ENCODE measurements at regions not wholly inside any gene's neighbourhood (a gene's known extent, or its start where the extent isn't known, plus 50 kb on each side); places are given as distances from the start of the nearest gene placed in this dataset.

DNA sequence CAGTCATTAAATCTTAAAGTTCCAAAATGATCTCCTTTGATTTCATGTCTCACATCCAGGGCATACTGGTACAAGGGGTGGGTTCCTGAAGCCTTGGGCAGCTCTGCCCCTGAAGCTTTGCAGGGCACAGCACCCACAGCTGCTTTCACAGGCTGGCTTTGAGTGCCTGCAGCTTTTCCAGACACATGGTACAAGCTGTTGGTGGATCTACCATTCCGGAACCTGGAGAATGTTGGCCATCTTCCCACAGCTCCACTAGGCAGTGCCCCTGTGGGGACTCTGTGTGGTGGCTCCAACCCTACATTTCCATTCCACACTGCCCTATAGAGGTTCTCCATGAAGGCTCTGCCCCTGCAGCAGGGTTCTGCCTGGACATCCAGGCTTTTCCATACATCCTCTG, 211.1 kb upstream of the THBS1 start:
- no peak for DNase-seq

DNA sequence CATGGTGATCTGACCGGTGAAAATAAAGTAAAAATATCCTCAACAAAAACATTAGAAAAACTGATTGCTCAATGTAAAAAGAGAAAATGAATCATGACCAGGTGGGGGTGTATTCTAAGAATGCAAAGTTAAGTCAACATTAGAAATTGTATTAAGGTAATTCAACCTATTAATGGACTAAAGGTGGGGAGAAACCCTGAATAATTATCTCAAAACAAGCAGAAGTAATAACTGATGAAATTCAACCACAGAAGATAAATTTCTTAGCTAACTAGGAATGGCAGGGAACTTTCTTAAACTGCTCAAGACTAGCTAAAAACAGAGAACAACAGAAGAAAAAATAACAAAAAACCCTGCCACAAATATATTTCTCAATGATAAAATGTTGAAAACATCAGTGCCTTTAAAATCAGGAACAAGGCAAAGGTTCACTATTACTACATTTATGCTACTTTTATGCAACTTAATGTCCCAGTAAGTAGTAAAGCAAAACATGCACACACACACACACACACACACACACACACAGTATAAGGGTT, 204.4 kb upstream of the THBS1 start:
- DNase-seq = no peak

DNA sequence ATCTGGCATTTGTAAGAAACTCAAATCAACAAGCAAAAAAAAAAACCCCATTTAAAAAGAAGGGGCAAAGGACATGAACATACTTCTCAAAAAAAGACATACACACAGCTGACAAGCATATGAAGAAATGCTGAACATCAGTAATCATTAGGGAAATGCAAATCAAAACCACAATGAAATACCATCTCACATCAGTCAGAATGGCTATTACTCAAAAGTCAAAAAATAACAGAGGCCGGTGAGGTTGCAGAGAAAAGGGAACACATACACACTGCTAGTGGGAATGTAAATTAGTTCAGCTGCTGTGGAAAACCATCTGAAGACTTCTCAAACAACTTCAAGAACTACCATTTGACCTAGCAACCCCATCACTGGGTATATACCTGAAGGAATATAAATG, 199.4 kb upstream of the THBS1 start:
- DNase-seq = no peak

DNA sequence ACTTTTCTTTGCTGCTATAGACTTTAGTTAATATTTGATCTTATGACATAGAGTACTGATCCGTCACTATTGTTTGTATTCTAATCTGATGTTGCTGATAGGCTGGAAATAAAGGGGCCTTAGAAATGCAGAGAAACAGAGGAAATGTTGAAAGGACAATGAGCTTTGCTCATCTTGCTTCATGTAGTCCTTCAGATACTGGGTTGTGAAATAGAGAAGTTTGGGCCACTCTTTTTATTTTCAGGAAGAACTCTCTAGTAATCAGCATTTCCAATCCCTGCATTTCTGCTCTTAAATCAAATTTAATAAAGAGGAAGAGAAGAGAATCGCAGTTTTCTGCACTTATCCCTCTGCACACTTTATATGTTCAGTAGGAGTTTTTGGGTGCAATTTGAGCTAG, 192.8 kb upstream of the THBS1 start:
- DNase-seq = no peak

DNA sequence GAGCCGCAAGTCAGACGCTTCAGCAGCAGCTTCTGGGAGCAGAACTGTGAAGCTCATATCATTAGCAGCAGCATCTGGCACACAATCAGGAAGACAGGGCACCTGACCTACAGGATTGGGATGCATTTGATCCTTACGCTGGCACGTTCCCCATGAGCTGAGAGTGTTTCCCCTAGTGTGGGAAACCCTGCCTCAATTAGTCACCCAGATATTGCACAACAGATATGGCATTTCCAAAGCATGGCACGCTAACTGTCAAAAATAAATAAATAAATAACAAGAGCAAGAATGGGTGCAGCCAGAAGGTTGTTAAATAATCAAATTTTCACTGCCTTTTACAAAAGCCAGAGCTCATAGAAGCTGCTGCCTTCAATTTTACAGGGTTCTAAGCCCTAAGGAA, 189.6 kb upstream of the THBS1 start:
- DNase-seq = no peak

DNA sequence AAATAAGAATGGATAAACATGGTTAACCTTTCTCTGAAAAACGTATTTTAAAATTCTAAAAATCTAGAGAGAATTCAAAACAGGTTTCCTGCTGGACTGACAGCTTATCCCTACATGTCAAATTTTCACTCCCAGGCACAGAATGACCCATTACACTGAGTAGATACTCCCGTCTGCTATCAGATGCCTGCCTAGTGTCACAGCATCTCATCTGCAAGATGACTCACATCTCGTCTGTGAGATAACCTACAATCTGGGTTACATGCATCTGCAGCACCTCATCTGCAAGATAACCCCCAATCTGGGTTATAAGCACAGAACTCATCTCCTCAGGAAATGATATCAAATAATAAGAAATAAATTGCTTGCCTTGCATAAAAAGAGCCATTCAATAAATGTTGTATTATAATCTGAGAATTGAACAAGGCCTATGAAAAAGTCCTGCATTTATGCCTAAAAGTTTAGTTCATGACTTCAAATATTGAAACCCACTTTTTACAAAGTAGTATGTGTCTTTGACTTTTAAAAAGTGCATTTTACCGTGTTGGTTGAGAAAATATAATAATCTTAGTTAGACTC, 188.3 kb upstream of the THBS1 start:
- DNase-seq = no peak

DNA sequence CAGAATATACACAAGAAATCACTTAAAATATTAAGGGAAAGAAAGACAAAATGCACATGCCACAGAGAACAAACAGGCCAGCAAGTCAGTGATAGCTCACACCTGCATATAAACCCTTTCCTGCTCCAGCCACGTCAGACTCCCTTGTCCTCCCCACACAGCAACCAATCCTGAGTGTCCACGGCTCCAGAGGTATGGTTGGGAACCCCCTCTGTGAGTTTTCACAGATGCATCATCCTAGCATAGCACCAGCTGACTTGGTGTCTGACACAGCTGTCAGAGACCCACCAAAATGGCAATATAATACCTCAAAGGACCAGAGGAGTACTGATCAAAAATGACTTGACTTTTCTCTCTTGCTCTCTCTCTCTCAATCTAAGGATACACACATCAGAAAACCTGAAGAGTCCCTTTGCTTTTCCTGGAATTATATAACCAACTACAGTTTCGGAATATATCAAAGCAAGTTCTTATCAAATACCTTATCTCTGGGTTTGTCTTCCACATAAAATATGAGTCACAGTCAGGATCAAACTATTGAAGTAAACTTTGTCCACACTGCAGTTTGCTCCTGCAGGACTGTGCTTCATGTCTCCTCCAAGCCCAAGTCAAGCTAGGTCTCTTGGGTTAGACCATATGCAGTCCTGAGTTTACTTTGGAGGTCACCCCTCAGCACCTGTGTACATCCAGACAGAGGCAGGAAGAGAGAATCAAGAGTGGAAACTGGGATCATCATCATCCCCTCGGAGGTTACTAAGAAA, 187.1 kb upstream of the THBS1 start:
- DNase-seq = no peak

DNA sequence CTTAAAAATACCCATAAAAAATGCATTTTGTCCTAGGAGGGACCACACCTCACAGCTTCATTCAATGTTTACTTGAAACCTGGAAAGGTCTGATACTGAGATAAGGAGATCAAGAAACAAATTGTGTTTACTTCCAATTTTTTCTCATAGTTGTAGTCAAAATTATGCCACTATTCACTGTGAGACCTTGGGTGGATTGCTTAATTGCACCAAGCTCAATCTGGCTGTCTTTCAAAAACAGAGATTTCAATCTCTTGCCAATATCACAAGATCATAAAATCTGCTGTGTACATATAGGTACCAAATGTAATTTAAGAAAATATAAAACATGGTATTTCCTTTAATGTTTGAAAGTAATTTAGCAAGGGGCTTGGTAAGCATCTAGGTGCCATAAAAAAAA, 186.4 kb upstream of the THBS1 start:
- no peak for DNase-seq

DNA sequence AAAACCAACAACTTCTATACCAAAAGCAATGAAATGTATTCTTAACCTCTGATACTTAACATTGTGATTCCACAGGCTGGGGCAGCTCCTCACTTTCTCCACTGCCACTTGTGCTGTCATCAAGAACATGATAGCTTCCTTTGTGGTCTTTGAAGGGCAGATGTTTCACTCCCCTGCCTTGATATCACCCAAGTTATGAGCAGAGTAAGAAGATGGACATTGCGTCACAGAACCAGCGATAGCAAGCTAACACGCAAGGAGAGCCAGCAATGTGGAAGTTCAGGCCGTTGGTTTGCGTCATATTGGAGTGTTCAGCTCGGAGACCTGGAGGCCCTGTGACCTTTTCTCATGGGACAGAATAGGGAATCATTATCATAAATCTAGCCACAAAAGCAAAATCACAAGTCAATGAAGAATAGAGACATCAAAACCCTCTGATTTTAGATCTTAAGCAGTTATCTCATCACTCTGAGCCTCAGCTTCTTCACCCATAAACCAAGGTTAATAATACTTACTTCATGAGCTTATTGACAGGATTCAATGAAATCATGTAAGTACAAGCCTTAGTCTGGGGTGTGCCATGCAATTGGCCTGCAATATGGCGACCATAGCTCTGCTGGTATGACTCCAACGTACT, 183.8 kb upstream of the THBS1 start:
- no peak for DNase-seq

DNA sequence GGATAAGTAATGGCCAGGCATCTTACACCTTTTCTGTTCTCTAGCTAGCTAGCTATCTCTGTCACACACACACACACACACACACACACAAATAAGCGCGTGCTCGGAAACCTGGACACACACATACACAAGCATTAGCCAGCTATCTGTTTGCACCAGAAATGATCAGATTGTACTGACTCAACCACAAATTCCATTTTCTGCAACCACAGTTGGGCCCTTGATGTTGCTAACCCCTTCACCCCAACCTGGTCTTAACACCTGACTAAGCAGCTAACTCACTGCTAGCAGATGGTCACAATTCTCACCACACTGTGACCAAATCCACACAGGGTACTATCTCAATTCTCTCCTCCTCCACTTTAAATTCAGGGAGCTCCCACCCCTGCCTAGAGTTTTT, 183.0 kb upstream of the THBS1 start:
- no peak for DNase-seq

DNA sequence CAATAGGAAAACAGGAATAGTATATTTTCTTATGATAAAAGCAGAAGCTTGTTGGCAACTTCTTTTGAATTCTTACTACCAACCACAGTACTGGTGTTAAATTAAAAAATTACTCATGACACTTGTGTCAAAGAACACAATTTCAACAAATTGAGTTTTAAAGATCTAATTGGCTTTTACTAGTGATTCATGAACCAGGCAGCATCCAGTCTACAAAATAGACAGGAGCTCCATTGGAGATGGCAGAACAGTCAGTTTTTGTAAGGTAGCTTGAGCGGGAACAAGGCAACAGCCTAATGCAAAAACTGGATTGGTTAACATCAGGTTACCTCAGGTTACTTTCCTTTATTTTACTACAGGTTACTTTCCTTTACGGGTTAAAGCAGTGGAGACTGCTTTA, 181.3 kb upstream of the THBS1 start:
- DNase-seq = no peak

DNA sequence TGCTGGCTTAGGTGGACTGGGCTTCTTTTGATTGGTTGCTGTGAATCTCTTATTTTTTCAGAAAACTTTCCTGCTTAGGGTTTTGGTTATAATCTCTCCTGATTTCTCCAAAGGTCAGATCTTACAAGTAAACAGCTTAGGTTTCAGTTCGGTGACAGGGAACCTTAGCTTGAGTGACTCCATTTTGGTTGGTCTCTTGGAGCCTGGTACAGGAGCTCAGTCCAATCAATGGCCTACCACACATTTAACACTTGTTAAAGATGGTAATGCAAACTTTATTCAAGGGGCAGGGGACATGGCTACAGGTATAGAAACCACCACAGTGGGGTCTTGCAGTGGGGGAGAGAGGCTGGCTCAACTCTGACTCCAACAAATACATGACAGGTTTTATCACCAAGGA, 180.9 kb upstream of the THBS1 start:
- no peak for DNase-seq

DNA sequence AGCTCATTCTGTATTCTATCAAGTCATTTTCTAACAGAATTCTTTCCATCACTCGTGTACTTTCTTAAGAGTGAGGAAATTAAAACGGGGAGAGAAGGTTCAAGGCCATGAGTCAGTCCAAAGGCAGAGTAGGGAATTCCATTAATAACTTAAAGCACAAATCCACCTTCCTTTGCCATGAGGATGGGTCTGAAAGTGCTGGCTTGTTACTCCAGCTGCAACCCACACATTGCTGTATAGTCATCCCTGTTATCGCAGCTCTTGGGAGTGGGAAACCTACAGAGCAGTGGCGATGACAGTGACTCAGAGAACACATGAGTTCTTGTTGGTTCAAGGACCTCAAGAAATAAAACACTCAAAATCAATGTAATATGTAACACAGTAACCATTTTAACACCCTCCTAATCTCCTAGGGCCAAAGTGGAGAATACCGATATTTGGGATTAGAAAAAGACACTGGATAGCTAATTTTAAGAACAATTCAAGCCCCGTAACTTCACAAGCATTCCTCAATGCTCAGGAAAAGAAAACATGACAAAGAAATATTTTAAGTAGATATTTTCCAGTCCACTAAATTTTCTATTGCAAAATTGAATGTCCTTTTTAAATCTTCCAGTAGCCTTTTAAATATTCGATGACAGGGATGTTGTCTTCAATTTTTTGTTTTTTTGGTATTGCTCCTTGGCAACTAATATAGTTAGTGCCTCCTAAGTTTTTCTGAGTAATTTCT, 179.9 kb upstream of the THBS1 start:
- no peak for DNase-seq

DNA sequence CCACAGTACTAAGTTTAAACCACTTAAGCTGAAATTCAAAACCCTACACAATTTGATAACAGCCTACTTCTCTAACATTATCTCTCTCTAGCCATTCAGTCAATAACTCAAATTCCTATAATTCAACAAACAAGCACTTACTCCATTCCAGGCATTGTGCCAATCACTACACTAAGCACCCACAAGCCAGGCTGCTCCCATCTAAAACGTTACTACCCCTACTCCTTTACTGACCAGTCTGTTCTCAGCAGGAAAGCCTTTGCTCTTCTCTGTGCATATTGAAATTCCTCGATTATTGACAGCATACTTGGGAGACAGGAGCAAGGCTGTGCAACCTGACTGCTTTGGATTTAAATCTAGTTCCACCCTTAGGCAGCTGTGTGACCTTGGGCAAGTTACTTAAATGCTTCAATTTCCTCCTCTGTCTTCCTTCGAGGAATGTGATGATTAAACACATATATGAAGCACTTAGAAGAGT, 177.2 kb upstream of the THBS1 start:
- no peak for DNase-seq

DNA sequence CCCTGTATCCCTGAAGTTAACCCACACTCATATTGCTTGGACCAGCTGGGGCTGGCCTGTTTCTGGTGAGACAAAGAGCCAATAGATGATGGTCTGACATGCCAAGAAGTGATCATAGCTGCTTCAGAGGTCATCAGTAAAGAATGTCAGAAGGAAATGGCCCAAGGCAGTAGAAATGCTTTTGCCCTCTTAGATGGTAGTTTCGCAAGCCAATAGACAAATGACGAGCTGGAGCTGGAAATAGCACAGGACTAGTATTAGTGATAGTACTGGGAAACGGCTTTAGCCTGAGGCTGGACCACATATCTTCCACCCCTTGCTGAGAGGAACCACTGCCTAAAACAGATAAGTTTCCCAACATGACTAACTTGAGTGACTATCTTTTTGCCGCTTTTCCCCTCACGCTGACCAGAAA, 176.1 kb upstream of the THBS1 start:
- DNase-seq = no peak

DNA sequence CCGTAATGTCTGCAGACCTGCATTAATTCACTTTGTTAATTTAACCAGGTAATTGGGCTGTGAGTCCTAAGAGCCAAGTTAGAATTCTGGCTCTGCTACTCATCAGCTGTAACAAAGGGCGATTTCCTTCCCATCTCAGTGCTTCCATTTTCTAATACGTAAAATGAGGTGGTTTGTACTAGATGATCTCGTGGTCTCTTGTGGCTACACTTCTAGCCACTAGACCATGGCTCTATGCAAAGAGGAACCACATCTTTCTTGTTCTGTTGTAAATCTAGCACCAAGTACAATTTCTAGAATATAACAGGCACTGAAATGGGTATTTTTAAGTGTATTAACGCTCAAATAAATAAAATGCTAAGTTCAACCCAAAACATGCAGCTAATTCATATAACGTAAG, 174.4 kb upstream of the THBS1 start:
- no peak for DNase-seq

DNA sequence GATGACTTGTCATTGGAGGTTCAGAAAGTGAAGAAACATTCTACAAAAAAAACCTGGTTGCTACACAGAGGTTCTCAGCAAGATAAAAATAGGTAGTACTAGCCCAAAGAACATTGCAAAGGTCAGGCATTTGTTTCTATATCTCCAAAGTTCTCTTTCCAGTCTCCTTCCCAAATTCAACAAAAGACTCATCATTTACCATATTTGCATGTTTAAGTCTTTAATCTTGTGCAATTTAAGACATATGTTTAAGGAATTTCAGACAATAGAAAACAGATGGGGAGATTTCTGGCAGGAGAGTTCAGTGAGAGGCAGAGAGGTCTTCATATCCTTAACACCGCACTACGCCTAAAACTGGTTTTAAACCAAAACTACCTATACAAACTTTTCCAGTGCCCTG, 173.8 kb upstream of the THBS1 start:
- no peak for DNase-seq

DNA sequence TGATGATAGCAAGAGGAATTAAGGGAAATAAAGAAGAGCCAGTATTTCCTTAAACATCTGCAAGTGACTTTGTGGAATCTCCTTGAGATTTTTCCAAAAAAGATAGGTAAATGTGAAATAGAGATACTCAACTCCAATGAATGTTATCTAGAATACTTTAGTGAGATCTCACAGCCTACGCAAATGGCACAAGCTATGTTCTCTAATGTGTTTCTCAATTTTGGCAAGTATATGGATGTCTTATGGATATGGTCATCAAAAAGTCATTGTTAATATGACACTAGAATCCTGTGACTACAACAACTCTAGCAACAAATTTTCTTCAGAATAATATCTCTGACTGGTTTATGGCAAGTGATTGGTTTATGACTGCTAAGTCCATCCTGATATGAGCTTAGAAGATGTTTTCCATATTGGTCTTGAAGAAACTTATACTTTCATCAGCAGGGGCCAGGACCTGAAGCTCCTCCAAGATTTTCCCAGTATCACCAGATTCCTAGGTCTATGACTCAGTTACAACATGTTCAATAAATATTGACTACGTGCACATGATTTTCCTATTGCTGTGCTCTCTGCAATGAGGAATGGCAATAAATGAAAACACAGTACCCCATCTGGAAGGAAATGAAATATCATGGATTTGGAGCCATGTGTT, 170.9 kb upstream of the THBS1 start:
- no peak for DNase-seq

DNA sequence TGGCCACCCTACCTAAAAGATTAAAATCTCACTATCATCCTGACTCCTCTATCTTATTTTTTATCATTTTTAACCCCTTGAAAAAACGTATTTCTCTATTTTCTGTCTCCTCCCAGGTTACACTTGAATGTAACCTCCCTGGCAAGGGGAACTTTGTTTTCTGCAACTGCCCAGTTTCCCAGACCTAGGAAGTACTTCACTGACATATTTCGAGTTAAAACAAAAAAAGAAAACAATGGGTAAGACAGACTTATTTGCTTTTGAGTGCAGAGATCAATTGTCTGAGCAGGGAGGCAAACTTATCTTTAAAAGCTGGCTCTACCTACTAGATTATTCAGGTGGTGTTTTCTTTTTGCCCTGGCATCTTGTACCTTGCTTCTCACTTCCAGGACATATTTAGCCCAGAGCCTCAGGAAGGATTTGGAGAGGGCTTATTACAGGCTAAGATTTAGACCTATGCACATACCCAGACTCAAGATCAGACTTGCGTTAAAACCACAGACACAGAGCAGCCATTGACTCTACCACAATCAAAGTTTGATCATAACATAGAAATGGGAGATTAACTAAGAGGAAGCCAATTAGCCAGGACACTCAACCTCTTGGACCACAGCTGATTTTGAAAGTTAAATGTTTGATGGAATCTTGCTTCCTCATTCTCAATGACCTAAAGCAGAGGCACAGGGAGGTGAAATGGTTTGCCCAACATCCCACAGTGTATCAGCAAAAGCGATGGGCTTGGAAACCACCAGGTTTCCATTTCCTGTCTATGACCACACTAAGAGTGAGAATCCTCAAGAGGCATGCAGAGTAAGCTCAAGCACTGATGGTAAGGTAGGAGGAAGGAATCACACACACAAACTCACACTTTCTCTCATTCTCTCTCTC, 169.5 kb upstream of the THBS1 start:
- DNase-seq = no peak

DNA sequence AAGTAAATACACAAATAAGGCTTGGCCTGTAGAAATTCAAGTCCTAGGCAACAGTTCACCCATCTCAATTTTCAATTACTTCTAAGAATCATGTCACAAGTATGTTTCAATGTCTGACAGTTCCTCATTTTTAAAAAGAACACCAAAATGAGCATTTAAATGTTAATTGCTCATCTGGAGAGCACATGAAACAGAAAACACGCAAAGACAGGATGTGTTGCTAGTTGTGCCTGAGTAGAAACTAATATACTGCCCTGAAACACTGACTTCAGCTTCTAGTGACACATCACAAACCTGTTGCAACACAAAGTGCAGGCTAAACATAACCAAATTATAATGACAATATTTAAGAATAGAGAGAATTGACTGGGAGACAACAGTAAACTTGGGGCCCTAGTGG, 167.3 kb upstream of the THBS1 start:
- DNase-seq = no peak

DNA sequence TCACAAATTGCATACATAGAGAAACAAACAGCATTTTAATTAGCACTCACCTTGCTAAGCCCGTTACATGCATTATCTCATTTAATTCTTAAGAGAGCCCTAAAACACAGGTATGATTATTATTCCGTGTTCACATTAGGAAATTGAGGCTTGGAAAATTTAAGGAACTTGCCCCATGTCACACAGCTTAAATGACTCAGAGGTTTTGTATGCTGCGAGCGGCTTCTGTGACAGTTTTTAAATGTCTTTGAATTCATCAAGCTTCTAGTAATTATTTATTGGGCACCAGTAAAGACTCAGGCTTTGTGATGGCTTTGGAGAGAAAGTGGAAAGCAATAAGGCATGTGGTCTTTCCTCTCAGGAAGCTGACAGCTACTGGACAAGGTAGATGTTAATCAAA, 166.7 kb upstream of the THBS1 start:
- DNase-seq = no peak

DNA sequence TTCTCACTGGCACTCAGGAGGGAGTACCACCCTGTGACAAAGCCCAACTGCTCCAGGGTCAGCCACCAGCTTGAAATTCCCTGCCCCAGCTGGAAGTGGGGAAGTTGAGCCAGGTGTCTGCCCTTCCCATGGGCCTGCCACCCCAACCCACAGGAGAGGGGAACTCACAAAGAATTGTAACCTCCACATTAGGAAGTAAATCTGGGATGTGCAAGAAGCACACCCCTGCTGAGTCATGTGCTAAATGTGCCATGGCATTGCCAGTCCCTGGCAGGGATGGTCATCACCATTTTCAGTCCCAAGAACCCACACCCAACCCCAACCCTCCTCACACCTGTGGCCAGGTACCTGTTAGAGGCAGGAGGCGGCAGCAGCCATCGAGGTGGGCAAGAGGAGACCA, 165.2 kb upstream of the THBS1 start:
- DNase-seq = no peak

Data from SHP77 treated with DMSO at 0.1 percent for 48 hours (cell line).